HEK293 (cell line): ENCODE measurements at regions not wholly inside any gene's neighbourhood (a gene's known extent, or its start where the extent isn't known, plus 50 kb on each side); places are given as distances from the start of the nearest gene placed in this dataset.

ENCODE experiments used
- CTCF ChIA-PET: fragments of 350-600 bp; formaldehyde crosslinking; extraction: SDS; loops from one replicate; lab custom pipeline; 2021; ENCODE audit warnings: antibody characterized with exemption; lab: Yijun Ruan, JAX
- POLR2A ChIA-PET: fragments of 300-600 bp; formaldehyde crosslinking; extraction: SDS; loops from one replicate; lab custom pipeline; 2020; ENCODE audit warnings: antibody characterized with exemption, inconsistent platforms; lab: Yijun Ruan, JAX
- H3K27ac ChIP-seq: fragments of 200-500 bp; sonication (Bioruptor generic); 2 replicates; pipeline ENCODE4 v1.5.1; 2014; ENCODE audit warnings: low read depth, low read length, control low read depth, inconsistent platforms; ENCODE audit errors: extremely low read depth
- H3K36me3 ChIP-seq, 2 experiments: fragments of 200-500 bp in 1 of 2; sonication (Bioruptor generic) in 1 of 2; 1 replicate in 1 of 2; 2 replicates in 1 of 2; pipeline ENCODE4 v1.5.1; 2014 to 2017; ENCODE audit warnings: inconsistent platforms in 2 of 2, low read length in 2 of 2; ENCODE audit not compliant: control insufficient read depth in 2 of 2, insufficient read depth in 1 of 2
- H3K4me1 ChIP-seq: fragments of 200-500 bp; sonication (Bioruptor generic); 2 replicates; pipeline ENCODE4 v1.5.1; 2014; ENCODE audit warnings: mild to moderate bottlenecking, low read length, inconsistent platforms; ENCODE audit not compliant: control insufficient read depth, insufficient read depth
- H3K4me3 ChIP-seq: 2 replicates; pipeline ENCODE4 v1.5.1; 2011; ENCODE audit warnings: low read depth, mild to moderate bottlenecking, control low read depth, low read length, moderate library complexity
- H3K9me3 ChIP-seq: fragments of 200-500 bp; sonication (Bioruptor generic); 2 replicates; pipeline ENCODE4 v1.5.1; 2014; ENCODE audit warnings: low read depth, low read length, inconsistent platforms; ENCODE audit not compliant: control insufficient read depth, insufficient read depth
- KLF1 ChIP-seq: fragments of 450-650 bp; formaldehyde crosslinking; IDR thresholded peaks from 2 replicates; pipeline ENCODE4 v1.5.1; 2016; ENCODE audit warnings: missing biosample characterization, missing genetic modification characterization
- KLF8 ChIP-seq: fragments of 450-650 bp; formaldehyde crosslinking; IDR thresholded peaks from 2 replicates; pipeline ENCODE4 v1.5.1; 2016; ENCODE audit warnings: missing biosample characterization, missing genetic modification characterization
- ZNF140 ChIP-seq: fragments of 450-650 bp; formaldehyde crosslinking; IDR thresholded peaks from 2 replicates; pipeline ENCODE4 v1.5.1; 2016; ENCODE audit warnings: missing biosample characterization, missing genetic modification characterization
- ZNF510 ChIP-seq: fragments of 450-650 bp; formaldehyde crosslinking; IDR thresholded peaks from 2 replicates; pipeline ENCODE4 v1.5.1; 2018; ENCODE audit warnings: mild to moderate bottlenecking, missing genetic modification characterization, missing biosample characterization; ENCODE audit not compliant: insufficient replicate concordance
- ZNF529 ChIP-seq: fragments of 450-650 bp; formaldehyde crosslinking; IDR thresholded peaks from 2 replicates; pipeline ENCODE4 v1.5.1; 2017; ENCODE audit warnings: missing genetic modification characterization, missing biosample characterization; ENCODE audit not compliant: insufficient replicate concordance
- ZNF610 ChIP-seq: fragments of 450-650 bp; formaldehyde crosslinking; IDR thresholded peaks from 2 replicates; pipeline ENCODE4 v1.5.1; 2016; ENCODE audit warnings: missing biosample characterization, missing genetic modification characterization, borderline replicate concordance
- ZNF624 ChIP-seq: fragments of 450-650 bp; formaldehyde crosslinking; IDR thresholded peaks from 2 replicates; pipeline ENCODE4 v1.5.1; 2017; ENCODE audit warnings: missing biosample characterization, missing genetic modification characterization
- ZNF626 ChIP-seq: fragments of 450-650 bp; sonication (Bioruptor Pico); formaldehyde crosslinking; IDR thresholded peaks from 2 replicates; pipeline ENCODE4 v1.5.1; 2018; ENCODE audit warnings: missing biosample characterization, missing genetic modification characterization, inconsistent platforms
- ZNF670 ChIP-seq: fragments of 450-650 bp; formaldehyde crosslinking; IDR thresholded peaks from 2 replicates; pipeline ENCODE4 v1.5.1; 2016; ENCODE audit warnings: missing biosample characterization, missing genetic modification characterization, low read depth
- ZSCAN30 ChIP-seq: fragments of 450-650 bp; IDR thresholded peaks from 2 replicates; pipeline ENCODE4 v1.5.1; 2018; ENCODE audit warnings: missing biosample characterization, mild to moderate bottlenecking, missing genetic modification characterization, moderate library complexity
- TF ChIP-seq, protein P1 (sequence below): fragments of 450-650 bp; formaldehyde crosslinking; IDR thresholded peaks from 2 replicates; pipeline ENCODE4 v1.5.0; 2017; ENCODE audit warnings: missing biosample characterization, missing genetic modification characterization, borderline replicate concordance
- TF ChIP-seq, protein P2 (sequence below): fragments of 450-650 bp; formaldehyde crosslinking; IDR thresholded peaks from 2 replicates; pipeline ENCODE4 v1.5.1; 2016; ENCODE audit warnings: missing biosample characterization, missing genetic modification characterization
- TF ChIP-seq, protein P3 (sequence below): fragments of 450-650 bp; formaldehyde crosslinking; IDR thresholded peaks from 2 replicates; pipeline ENCODE4 v1.5.1; 2016; ENCODE audit warnings: missing biosample characterization, missing genetic modification characterization
- TF ChIP-seq, protein P4 (sequence below): fragments of 450-650 bp; formaldehyde crosslinking; IDR thresholded peaks from 2 replicates; pipeline ENCODE4 v1.5.1; 2017; ENCODE audit warnings: missing biosample characterization, missing genetic modification characterization
- TF ChIP-seq, protein P5 (sequence below): fragments of 450-650 bp; formaldehyde crosslinking; IDR thresholded peaks from 2 replicates; pipeline ENCODE4 v1.5.1; 2016; ENCODE audit warnings: missing biosample characterization, missing genetic modification characterization

DNA sequence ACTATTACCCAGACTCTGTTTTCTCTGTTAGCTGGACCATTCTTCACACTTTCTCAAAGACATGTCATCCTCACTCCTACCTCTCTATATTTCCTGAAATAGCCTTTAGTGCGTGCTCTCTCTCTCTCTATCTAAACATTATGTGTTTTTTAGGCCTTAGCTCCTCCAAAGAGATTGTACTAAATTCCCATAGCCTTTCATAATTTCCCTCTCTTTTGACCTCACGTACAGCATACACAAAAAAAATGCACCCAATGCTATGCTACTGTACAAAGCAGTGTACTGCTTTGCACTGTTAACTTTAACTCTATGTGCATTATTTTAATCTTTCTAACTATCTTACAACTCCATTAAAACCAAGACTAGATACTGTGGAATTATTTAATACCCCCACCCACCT is 288.4 kb downstream of the DAD1 start (continued):
- TF ChIP-seq ZNF529 (tag by site-specific recombination) = no peak
- TF ChIP-seq, protein P1, sequence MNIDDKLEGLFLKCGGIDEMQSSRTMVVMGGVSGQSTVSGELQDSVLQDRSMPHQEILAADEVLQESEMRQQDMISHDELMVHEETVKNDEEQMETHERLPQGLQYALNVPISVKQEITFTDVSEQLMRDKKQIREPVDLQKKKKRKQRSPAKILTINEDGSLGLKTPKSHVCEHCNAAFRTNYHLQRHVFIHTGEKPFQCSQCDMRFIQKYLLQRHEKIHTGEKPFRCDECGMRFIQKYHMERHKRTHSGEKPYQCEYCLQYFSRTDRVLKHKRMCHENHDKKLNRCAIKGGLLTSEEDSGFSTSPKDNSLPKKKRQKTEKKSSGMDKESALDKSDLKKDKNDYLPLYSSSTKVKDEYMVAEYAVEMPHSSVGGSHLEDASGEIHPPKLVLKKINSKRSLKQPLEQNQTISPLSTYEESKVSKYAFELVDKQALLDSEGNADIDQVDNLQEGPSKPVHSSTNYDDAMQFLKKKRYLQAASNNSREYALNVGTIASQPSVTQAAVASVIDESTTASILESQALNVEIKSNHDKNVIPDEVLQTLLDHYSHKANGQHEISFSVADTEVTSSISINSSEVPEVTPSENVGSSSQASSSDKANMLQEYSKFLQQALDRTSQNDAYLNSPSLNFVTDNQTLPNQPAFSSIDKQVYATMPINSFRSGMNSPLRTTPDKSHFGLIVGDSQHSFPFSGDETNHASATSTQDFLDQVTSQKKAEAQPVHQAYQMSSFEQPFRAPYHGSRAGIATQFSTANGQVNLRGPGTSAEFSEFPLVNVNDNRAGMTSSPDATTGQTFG (tag by site-specific recombination) = no peak
- no peak for TF ChIP-seq ZNF610 (tag by site-specific recombination)

DNA sequence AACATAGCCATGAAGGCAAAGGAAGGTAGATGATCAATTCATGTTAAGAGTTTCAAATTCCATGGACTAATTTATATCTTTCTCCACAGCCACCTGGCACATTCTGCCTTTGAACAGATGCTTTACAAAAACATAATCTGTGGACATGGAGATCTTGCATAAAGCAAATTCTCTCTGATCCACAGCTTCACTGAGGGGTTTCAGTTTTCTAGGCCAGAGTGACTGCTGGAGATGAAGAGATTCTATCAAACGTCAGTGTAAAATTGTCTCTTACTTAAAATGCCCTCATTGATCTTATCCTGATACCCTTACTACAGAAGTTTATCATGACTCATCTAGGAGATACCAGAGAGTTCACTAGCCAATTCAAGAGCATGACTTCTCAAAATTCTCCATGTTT is 291.6 kb downstream of the DAD1 start:
- H3K36me3 ChIP-seq = no peaks in the 10 kb centered on the region
- no peak overlapping the region for H3K4me3 ChIP-seq
- CTCF ChIA-PET = interaction anchor here (0.6 to 1.8 kb wide), 6 partner anchors 9 to 408 kb away, joined by 3 to 5 read pairs (median 4); no protein-coding TSS in a partner anchor
- POLR2A ChIA-PET = no interaction called here
- H3K4me1 ChIP-seq = no peaks in the 10 kb centered on the region
- no peaks in the 10 kb centered on the region for H3K9me3 ChIP-seq
- H3K27ac ChIP-seq = no peak overlapping the region
- TF ChIP-seq KLF8 = no peak
- no peak for TF ChIP-seq ZNF670 (tag by site-specific recombination)
- TF ChIP-seq, protein P2, sequence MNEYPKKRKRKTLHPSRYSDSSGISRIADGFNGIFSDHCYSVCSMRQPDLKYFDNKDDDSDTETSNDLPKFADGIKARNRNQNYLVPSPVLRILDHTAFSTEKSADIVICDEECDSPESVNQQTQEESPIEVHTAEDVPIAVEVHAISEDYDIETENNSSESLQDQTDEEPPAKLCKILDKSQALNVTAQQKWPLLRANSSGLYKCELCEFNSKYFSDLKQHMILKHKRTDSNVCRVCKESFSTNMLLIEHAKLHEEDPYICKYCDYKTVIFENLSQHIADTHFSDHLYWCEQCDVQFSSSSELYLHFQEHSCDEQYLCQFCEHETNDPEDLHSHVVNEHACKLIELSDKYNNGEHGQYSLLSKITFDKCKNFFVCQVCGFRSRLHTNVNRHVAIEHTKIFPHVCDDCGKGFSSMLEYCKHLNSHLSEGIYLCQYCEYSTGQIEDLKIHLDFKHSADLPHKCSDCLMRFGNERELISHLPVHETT (tag by site-specific recombination) = no peak
- no peak for TF ChIP-seq KLF1
- TF ChIP-seq ZNF624 (tag by site-specific recombination) = no peak
- no peak for TF ChIP-seq ZNF140
- no peak for TF ChIP-seq ZSCAN30 (tag by site-specific recombination)
- TF ChIP-seq, protein P3, sequence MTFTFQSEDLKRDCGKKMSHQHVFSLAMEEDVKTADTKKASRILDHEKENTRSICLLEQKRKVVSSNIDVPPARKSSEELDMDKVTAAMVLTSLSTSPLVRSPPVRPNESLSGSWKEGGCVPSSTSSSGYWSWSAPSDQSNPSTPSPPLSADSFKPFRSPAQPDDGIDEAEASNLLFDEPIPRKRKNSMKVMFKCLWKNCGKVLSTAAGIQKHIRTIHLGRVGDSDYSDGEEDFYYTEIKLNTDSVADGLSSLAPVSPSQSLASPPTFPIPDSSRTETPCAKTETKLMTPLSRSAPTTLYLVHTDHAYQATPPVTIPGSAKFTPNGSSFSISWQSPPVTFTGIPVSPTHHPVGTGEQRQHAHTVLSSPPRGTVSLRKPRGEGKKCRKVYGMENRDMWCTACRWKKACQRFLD (tag by site-specific recombination) = no peak
- TF ChIP-seq, protein P4, sequence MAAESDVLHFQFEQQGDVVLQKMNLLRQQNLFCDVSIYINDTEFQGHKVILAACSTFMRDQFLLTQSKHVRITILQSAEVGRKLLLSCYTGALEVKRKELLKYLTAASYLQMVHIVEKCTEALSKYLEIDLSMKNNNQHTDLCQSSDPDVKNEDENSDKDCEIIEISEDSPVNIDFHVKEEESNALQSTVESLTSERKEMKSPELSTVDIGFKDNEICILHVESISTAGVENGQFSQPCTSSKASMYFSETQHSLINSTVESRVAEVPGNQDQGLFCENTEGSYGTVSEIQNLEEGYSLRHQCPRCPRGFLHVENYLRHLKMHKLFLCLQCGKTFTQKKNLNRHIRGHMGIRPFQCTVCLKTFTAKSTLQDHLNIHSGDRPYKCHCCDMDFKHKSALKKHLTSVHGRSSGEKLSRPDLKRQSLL = no peak
- TF ChIP-seq ZNF626 (tag by site-specific recombination) = no peak
- no peak for TF ChIP-seq ZNF510 (tag by site-specific recombination)
- TF ChIP-seq, protein P5, sequence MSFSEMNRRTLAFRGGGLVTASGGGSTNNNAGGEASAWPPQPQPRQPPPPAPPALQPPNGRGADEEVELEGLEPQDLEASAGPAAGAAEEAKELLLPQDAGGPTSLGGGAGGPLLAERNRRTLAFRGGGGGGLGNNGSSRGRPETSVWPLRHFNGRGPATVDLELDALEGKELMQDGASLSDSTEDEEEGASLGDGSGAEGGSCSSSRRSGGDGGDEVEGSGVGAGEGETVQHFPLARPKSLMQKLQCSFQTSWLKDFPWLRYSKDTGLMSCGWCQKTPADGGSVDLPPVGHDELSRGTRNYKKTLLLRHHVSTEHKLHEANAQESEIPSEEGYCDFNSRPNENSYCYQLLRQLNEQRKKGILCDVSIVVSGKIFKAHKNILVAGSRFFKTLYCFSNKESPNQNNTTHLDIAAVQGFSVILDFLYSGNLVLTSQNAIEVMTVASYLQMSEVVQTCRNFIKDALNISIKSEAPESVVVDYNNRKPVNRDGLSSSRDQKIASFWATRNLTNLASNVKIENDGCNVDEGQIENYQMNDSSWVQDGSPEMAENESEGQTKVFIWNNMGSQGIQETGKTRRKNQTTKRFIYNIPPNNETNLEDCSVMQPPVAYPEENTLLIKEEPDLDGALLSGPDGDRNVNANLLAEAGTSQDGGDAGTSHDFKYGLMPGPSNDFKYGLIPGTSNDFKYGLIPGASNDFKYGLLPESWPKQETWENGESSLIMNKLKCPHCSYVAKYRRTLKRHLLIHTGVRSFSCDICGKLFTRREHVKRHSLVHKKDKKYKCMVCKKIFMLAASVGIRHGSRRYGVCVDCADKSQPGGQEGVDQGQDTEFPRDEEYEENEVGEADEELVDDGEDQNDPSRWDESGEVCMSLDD (tag by site-specific recombination) = no peak
